Neutrophil (primary cell): ENCODE measurements at regions not wholly inside any gene's neighbourhood (a gene's known extent, or its start where the extent isn't known, plus 50 kb on each side); places are given as distances from the start of the nearest gene placed in this dataset.

Experiments
- H3K27ac ChIP-seq: fragments of 200-600 bp; sonication (generic); 2 replicates; pipeline ENCODE4 v1.5.1; 2016; ENCODE audit warnings: mild to moderate bottlenecking, moderate library complexity
- H3K27me3 ChIP-seq: fragments of 200-600 bp; sonication (generic); 2 replicates; pipeline ENCODE4 v1.6.0; 2016; ENCODE audit warnings: mild to moderate bottlenecking
- H3K36me3 ChIP-seq: fragments of 200-600 bp; sonication (generic); 2 replicates; pipeline ENCODE4 v1.5.1; 2017
- H3K4me1 ChIP-seq, 2 experiments: fragments of 200-600 bp in 1 of 2; sonication (generic) in 1 of 2; 1 replicate in 1 of 2; 2 replicates in 1 of 2; pipeline versions ENCODE4 v1.5.1 to v1.6.1; 2013 to 2016; ENCODE audit warnings: low read depth in 1 of 2, low read length in 1 of 2, mild to moderate bottlenecking in 1 of 2, moderate library complexity in 1 of 2; ENCODE audit not compliant: control insufficient read depth in 1 of 2, insufficient read depth in 1 of 2
- H3K4me3 ChIP-seq, 2 experiments: fragments of 200-600 bp in 1 of 2; sonication (generic) in 1 of 2; 1 replicate in 1 of 2; 2 replicates in 1 of 2; pipeline ENCODE4 v1.5.1; 2013 to 2016; ENCODE audit warnings: low read depth in 1 of 2, low read length in 1 of 2, mild to moderate bottlenecking in 1 of 2, moderate library complexity in 1 of 2
- H3K9me3 ChIP-seq: fragments of 200-600 bp; sonication (generic); 2 replicates; pipeline ENCODE4 v1.5.1; 2016
- CTCF ChIP-seq: fragments of 200-600 bp; sonication (generic); IDR thresholded peaks from 2 replicates; pipeline ENCODE4 v1.5.1; 2016; ENCODE audit warnings: antibody characterized with exemption

GRCh38 chr12:107339487-107339886 lies 246.1 kb upstream of the CRY1 start:
- no peaks in the 10 kb centered on the region for H3K27me3 ChIP-seq
- H3K36me3 ChIP-seq, result no peaks in the 10 kb centered on the region
- H3K27ac ChIP-seq, result no peak overlapping the region
- no peak for TF ChIP-seq CTCF
- no peak overlapping the region for H3K4me3 ChIP-seq
- H3K4me1 ChIP-seq, result no peaks in the 10 kb centered on the region
- H3K9me3 ChIP-seq, result no peaks in the 10 kb centered on the region

GRCh38 chr12:107339932-107340331 lies 246.6 kb upstream of the CRY1 start:
- Histone ChIP-seq H3K4me3 (no peak overlapping the region), H3K9me3 (no peaks in the 10 kb centered on the region), H3K27ac (no peak overlapping the region), H3K36me3 (no peaks in the 10 kb centered on the region), H3K4me1 (no peaks in the 10 kb centered on the region), H3K27me3 (no peaks in the 10 kb centered on the region)
- TF ChIP-seq CTCF, result no peak

- Histone ChIP-seq H3K4me1 (no peaks in the 10 kb centered on the region), H3K9me3 (no peaks in the 10 kb centered on the region), H3K27ac (no peak overlapping the region), H3K27me3 (no peaks in the 10 kb centered on the region), H3K4me3 (no peak overlapping the region), H3K36me3 (no peaks in the 10 kb centered on the region)
- no peak for TF ChIP-seq CTCF
These were observed 247.5 kb upstream of the CRY1 start for GRCh38 chr12:107340898-107341297.

- no peaks in the 10 kb centered on the region for H3K27me3 ChIP-seq
- H3K36me3 ChIP-seq, result no peaks in the 10 kb centered on the region
- no peaks in the 10 kb centered on the region for H3K4me1 ChIP-seq
- no peak overlapping the region for H3K4me3 ChIP-seq
- H3K27ac ChIP-seq, result no peak overlapping the region
- H3K9me3 ChIP-seq, result no peaks in the 10 kb centered on the region
- no peak for TF ChIP-seq CTCF
These were observed 250.9 kb upstream of the CRY1 start for GRCh38 chr12:107344035-107344808.

GRCh38 chr12:107347261-107347660 lies 253.9 kb upstream of the CRY1 start:
- Histone ChIP-seq H3K27me3 (no peaks in the 10 kb centered on the region), H3K4me1 (peaks cover 4 to 9% of the 10 kb centered on the region in 2 experiments), H3K36me3 (no peaks in the 10 kb centered on the region), H3K4me3 (no peak overlapping the region), H3K9me3 (no peaks in the 10 kb centered on the region), H3K27ac (no peak overlapping the region)
- TF ChIP-seq CTCF, result no peak
